Germinal center (tissue), 1 donor: ENCODE measurements at regions not wholly inside any gene's neighbourhood (a gene's known extent, or its start where the extent isn't known, plus 50 kb on each side); places are given as distances from the start of the nearest gene placed in this dataset.
A peak's percentile ranks its signal among the peaks of the same experiment; 100 is the strongest.

Experiments
- DNase-seq: peaks from one replicate; pipeline ENCODE4 v3.0.0; 2012; ENCODE audit warnings: mixed read lengths, low spot score

DNA sequence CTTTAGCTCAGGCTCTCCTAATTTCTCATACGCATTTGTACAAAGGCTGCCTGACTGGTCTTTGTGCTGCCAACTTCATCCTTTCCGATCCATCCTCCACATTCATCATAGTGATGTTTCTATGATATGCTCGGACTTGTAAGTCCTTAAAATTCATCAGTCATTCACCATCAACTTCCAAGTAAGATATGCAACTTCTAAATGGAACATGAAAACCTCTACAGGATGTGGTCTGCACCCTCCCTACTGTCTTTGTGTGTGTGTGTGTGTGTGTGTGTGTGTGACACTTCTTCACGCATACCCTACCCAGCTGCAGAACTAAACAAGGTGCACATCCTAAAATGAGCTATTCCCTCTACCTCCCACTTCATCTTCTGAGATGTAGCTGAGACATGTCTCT lies 397.9 kb upstream of the NR5A2 start:
- no peak for DNase-seq

- no peak for DNase-seq
Observed at GRCh38 chr1:199639453-199639852, 388.1 kb upstream of the NR5A2 start.

- DNase-seq, result no peak
Observed at GRCh38 chr1:199641531-199641930, 386.0 kb upstream of the NR5A2 start.

- DNase-seq, result no peak
Observed at GRCh38 chr1:199644912-199645311, 382.6 kb upstream of the NR5A2 start.

DNA sequence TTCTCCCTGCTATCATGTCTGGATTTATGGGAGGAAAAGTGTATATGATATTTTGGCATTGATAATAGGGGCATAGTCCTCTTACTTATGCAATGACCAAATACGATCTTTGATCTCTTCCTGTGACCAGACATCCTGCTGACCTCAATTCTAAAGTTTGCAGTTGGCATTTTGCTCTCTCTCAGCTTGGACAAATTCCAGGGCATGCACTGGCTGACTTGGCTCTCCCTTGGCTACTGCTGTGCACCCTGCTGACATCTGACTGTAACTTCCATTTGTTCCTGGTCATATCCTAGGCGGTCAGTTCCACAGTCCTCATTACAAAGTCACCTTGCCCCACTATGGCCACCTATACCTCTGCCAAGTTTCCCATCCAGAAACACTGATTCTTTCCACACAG lies 380.7 kb upstream of the NR5A2 start:
- no peak for DNase-seq

DNA sequence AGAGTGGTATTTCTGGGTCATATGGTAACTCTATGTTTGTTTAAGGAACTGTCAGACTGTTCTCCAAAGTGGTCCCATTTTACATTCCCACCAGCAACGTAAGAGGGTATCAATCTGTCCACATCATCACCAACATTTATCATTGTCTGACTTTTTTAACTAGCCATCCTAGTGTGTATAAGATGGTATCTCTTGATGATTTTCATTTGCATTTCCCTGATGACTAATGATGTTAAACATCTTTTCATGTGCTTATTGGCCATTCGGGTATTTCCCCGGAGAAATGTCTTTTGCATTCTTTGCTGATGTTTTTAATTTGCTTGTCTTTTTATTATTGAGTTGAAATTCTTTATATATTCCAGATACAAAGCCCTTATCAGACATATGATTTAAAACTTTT lies 370.1 kb upstream of the NR5A2 start:
- no peak for DNase-seq

- DNase-seq, result no peak
Observed at GRCh38 chr1:199660071-199660470, 367.4 kb upstream of the NR5A2 start.

DNA sequence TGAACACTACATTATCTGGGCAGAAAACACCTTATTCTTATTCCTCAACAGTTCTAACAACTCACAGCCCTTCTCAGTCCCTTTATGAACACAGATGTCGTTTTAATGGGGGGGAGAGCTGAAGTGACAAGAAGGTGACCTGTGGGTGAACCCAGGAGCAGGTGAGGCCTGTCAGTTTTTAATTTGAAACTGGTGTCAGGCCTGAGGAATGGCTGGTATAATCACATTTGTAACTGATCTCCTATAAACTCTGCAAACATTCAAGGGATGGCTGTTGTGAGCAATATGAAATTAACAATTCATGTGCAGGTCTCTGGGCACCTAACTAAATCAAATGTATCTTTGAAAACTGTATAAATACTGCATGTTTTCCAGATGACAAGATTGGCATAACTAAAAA lies 362.1 kb upstream of the NR5A2 start:
- DNase-seq, result no peak

- DNase-seq, result no peak
Observed at GRCh38 chr1:199667089-199667488, 360.4 kb upstream of the NR5A2 start.

- DNase-seq, result no peak
Observed at GRCh38 chr1:199669916-199670315, 357.6 kb upstream of the NR5A2 start.

GRCh38 chr1:199671684-199672083 lies 355.8 kb upstream of the NR5A2 start:
- no peak for DNase-seq

DNA sequence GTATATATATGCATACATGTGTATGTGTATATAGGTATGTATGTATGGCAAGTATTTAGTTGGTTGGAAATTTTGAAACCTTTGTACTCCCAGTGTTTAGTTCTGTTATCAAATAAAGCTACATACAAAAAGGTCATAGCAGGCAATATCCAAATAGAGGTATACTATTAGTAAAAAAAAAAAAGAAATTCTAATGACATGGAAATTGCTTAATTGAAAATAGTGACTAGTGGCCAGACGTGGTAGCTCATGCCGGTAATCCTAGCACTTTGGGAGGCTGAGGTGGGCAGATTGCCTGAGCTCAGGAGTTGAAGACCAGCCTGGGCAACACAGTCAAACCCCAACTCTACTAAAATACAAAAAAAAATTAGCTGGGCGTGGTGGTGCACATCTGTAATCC lies 351.6 kb upstream of the NR5A2 start:
- DNase-seq, result no peak

DNA sequence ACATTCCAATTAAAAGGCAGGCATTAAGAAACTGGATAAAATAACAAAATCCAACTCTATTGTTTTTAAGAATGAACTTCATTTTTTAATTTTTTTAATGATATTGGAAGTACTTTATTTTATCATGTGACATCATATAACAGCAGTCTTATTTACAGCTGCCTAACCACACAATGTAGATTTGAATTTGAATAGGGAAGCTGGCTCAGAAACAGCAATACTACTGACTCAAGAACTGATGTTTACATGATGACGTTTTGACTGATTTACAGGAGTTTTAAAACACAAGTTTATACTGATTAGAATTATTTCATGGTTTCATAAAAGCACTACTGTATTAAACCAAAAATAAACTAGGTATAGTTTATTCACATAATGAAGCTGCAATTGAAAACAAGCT lies 348.7 kb upstream of the NR5A2 start:
- no peak for DNase-seq

DNA sequence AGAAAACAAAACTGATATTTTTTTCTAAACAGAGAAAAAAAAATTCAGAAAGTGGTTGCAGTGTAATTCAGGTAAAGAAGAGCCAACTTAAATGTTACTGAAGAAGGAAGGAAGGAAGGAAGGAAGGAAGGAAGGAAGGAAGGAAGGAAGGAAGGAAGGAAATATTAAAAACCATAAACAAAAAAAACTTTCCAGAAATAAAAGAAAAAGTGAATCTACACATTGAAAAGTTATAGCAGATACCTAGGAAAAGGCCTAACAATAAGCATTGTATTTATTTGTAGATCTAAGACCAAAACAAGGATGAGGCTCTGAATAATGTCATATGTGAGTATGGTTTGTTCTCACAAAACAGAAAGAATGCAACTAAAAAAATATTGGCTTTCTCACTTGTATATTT lies 345.4 kb upstream of the NR5A2 start:
- no peak for DNase-seq

DNA sequence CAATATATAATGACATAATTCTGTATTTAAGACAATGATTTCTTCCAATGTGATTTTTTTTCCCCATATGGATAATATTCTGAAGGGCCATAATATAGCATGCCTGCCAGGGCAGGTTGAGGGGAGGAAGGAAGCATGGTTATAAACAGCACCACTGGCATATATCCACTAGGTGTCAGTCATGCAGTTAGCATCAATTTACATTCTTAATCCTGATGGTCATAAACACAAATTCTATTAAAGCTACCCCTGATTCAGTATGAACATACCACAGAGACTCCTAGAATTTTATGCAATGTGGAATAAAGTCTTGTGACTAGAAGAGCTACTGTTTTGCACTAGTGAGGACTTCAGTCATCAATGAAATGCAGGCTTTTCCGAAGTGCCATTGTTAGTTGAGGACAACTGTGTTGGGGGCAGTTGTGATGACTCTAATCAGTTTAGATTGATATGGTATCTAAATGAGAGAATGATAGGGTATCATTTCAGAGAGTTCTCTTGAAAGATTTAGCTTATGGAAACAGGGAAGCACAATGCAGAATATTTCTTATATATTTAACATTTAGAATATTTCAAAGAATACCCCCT lies 342.7 kb upstream of the NR5A2 start:
- peak; percentile 29 for DNase-seq

DNA sequence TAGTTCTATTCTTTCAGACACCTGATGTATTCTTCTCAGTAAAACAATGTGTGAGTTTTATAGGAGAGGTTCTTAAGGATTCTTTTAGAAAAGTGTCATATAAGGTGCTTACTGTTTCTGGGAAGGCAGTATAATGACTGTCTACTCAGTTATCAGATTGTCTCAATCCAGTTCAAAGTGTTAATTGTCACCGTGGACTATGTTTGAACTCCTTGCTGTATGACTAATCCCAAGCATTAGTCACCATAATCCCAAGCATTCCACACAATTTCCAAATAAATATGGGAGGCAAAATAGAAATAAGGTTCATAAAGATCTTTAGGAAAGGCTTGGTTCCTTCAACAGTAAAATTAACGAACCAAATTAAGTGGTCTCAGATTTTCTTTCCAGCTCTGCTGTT lies 342.1 kb upstream of the NR5A2 start:
- no peak for DNase-seq

DNA sequence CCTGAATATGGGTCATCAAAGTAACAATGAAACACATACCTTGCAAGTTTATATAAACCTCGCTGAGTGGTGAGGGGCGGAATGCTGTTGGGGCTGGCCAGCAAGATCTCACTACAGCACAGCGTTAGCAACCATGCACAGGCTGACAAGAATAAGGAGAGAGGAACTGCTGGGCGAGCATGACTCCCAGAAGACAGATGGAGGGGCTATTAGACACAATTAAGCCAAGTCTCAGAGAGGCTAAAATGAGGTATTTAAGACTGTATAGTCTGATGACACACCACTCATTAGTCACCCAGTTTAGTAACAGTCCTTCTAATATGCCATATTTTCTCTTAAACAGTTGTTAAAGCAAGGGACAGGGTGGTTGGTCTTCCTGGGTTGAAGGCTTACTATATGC lies 340.2 kb upstream of the NR5A2 start:
- no peak for DNase-seq

- no peak for DNase-seq
Observed at GRCh38 chr1:199688133-199688676, 339.3 kb upstream of the NR5A2 start.

GRCh38 chr1:199688774-199689173 lies 338.7 kb upstream of the NR5A2 start:
- no peak for DNase-seq

DNA sequence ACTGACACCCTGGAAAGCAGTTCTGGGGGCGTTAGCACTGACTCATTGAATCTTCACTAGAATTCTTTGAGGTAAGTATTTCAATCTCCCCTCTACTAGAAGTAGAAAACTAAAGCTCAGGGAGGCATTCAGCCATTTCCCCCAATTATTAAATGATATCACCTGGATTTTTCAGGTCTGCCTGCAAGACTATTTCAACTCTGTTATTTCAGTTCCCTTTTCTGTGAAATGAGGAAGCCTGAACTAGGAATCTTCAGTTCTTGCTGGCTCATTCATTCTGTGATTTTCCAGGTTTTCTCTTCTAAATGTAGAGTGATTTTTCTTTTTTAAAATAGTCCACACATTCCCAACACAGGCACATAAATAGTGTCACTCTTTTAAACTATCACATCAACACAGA lies 337.0 kb upstream of the NR5A2 start:
- no peak for DNase-seq

- no peak for DNase-seq
Observed at GRCh38 chr1:199691540-199691939, 336.0 kb upstream of the NR5A2 start.

GRCh38 chr1:199693724-199694123 lies 333.8 kb upstream of the NR5A2 start:
- no peak for DNase-seq

GRCh38 chr1:199696225-199696624 lies 331.3 kb upstream of the NR5A2 start:
- DNase-seq, result no peak

DNA sequence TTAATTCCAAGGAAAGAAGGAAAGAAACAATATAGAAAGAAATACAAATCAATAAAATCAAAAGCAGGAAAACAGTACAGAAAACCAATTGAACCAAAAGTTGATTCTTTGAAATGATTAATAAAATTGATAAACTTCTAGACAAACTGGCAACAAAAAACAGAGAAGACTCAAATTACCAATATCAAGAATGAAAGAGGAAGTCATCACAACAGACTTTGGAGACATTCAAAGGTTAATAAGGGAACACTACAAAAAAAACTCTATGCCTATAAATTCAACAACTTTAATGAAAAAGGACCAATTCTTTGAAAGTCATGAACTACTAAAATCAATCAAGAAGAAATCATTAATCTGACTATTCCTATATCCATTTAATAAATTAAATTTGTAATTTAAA lies 329.3 kb upstream of the NR5A2 start:
- DNase-seq, result no peak

GRCh38 chr1:199700551-199700950 lies 327.0 kb upstream of the NR5A2 start:
- DNase-seq, result no peak
